Esophagus (tissue), 2 donors: ENCODE measurements at regions not wholly inside any gene's neighbourhood (a gene's known extent, or its start where the extent isn't known, plus 50 kb on each side); places are given as distances from the start of the nearest gene placed in this dataset.

ENCODE experiments used
- H3K27ac ChIP-seq, 2 donors: one replicate each; pipeline ENCODE4 v1.5.1; 2013; ENCODE audit warnings: low read depth in 2 of 2, mild to moderate bottlenecking in 2 of 2, inconsistent platforms in 1 of 2, low read length in 1 of 2, moderate library complexity in 1 of 2
- H3K27me3 ChIP-seq, 2 donors: one replicate each; pipeline ENCODE4 v1.6.1; 2013; ENCODE audit warnings: low read length in 2 of 2, control low read depth in 1 of 2, mild to moderate bottlenecking in 1 of 2; ENCODE audit not compliant: insufficient read depth in 2 of 2, control insufficient read depth in 1 of 2
- H3K36me3 ChIP-seq, 2 donors: one replicate each; pipeline ENCODE4 v1.6.1; 2013; ENCODE audit warnings: low read length in 1 of 2; ENCODE audit not compliant: control insufficient read depth in 2 of 2, insufficient read depth in 2 of 2
- H3K4me1 ChIP-seq, 2 donors: one replicate each; pipeline ENCODE4 v1.6.1; 2013; ENCODE audit warnings: low read length in 1 of 2; ENCODE audit not compliant: control insufficient read depth in 2 of 2, insufficient read depth in 2 of 2
- H3K4me3 ChIP-seq, 2 donors: one replicate each; pipeline ENCODE4 v1.5.1; 2013; ENCODE audit warnings: low read length in 2 of 2, mild to moderate bottlenecking in 2 of 2, low read depth in 1 of 2, moderate library complexity in 1 of 2
- H3K9me3 ChIP-seq, 2 donors: one replicate each; pipeline ENCODE4 v1.6.1; 2013; ENCODE audit warnings: mild to moderate bottlenecking in 2 of 2, low read depth in 1 of 2, low read length in 1 of 2, moderate library complexity in 1 of 2; ENCODE audit not compliant: control insufficient read depth in 2 of 2, insufficient read depth in 1 of 2
- WGBS, 2 donors: extraction: QIAGEN DNeasy Blood & Tissue Kit; methylation state at CpG; one replicate each; pipeline ENCODE4 v1.1.7; 2013; 5-methylcytosine and 5-hydroxymethylcytosine counted together
- donor health status: healthy with polysubstance abuse.
- donor health status: Bipolar disorder and iron deficiency.

GRCh38 chr5:97797994-97798451 lies 615.0 kb upstream of the RIOK2 start:
- no peaks in the 10 kb centered on the region for H3K4me1 ChIP-seq
- 35 to 39% methylated on average over 1 of the region's 1 CpG for WGBS, 2 donors
- H3K27ac ChIP-seq: no peak overlapping the region
- H3K36me3 ChIP-seq: no peaks in the 10 kb centered on the region
- H3K9me3 ChIP-seq: no peaks in the 10 kb centered on the region
- H3K4me3 ChIP-seq: no peak overlapping the region
- H3K27me3 ChIP-seq: no peaks in the 10 kb centered on the region

GRCh38 chr5:97801461-97801860 lies 618.4 kb upstream of the RIOK2 start:
- Histone ChIP-seq H3K27me3 (no peaks in the 10 kb centered on the region), H3K27ac (no peak overlapping the region), H3K4me1 (no peaks in the 10 kb centered on the region), H3K9me3 (no peaks in the 10 kb centered on the region), H3K4me3 (no peak overlapping the region), H3K36me3 (no peaks in the 10 kb centered on the region)

GRCh38 chr5:97820138-97820537 lies 637.1 kb upstream of the RIOK2 start:
- Histone ChIP-seq H3K4me3 (no peak overlapping the region), H3K27me3 (no peaks in the 10 kb centered on the region), H3K4me1 (no peaks in the 10 kb centered on the region), H3K27ac (no peak overlapping the region), H3K9me3 (peaks cover 3 to 4% of the 10 kb centered on the region in 2 donors), H3K36me3 (no peaks in the 10 kb centered on the region)
- WGBS, 2 donors: 85 to 87% methylated on average over 2 of the region's 2 CpGs

- no peaks in the 10 kb centered on the region for H3K36me3 ChIP-seq
- 54 to 55% methylated on average over 2 of the region's 2 CpGs for WGBS, 2 donors
- no peaks in the 10 kb centered on the region for H3K9me3 ChIP-seq
- no peak overlapping the region for H3K4me3 ChIP-seq
- no peaks in the 10 kb centered on the region for H3K4me1 ChIP-seq
- no peak overlapping the region for H3K27ac ChIP-seq
- no peaks in the 10 kb centered on the region for H3K27me3 ChIP-seq
These were observed 649.7 kb upstream of the RIOK2 start for GRCh38 chr5:97832645-97833296.

DNA sequence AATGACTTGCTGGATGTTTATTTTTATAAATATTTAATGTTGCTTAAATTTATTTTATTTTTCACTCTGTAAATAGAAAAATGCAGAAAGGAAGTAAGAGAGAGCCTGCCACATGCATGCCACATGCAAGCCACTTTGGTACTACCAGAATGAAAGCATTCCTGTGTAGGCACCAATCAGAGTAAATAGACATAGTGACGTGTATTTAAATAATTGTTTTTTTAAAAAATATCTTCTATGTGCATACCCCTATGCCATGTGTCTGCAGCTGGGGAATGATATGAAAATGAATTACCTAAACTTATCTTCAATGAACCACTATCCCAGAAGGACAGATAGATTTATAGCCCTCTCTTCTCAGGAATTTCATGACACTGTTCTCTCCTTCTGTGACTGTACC lies 651.5 kb upstream of the RIOK2 start:
- Histone ChIP-seq H3K4me3 (no peak overlapping the region), H3K27ac (no peak overlapping the region), H3K4me1 (no peaks in the 10 kb centered on the region), H3K9me3 (no peaks in the 10 kb centered on the region), H3K27me3 (no peaks in the 10 kb centered on the region), H3K36me3 (no peaks in the 10 kb centered on the region)
- 79% methylated on average over 1 of the region's 1 CpG for WGBS, 2 donors

DNA sequence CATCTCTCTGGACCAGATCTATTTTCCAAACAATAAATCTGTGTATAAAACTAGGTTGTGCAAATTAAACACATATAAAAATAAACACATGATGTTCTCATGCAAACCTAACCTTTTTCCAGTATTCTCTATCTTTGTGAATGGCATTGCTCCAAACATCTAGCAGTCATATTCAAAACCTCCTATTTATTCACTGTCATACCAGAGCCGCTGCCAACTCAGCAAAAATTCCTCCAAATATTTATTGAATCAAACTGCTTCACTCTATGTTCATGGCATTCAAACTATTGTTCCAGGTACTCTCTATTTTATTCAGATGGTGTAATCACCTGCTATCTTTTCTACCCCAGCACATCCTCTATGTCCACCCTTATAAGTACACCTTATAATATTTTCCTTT lies 652.1 kb upstream of the RIOK2 start:
- no peaks in the 10 kb centered on the region for H3K4me1 ChIP-seq
- no peaks in the 10 kb centered on the region for H3K36me3 ChIP-seq

GRCh38 chr5:97836816-97837215 lies 653.8 kb upstream of the RIOK2 start:
- Histone ChIP-seq H3K27me3 (no peaks in the 10 kb centered on the region), H3K9me3 (no peaks in the 10 kb centered on the region), H3K36me3 (no peaks in the 10 kb centered on the region), H3K4me1 (no peaks in the 10 kb centered on the region), H3K4me3 (no peak overlapping the region), H3K27ac (no peak overlapping the region)
- WGBS, 2 donors: 86 to 88% methylated on average over 4 of the region's 4 CpGs

More for the DNA sequence above, 652.1 kb upstream of the RIOK2 start:
- no peaks in the 10 kb centered on the region for H3K9me3 ChIP-seq
- H3K27me3 ChIP-seq: no peaks in the 10 kb centered on the region
- H3K27ac ChIP-seq: no peak overlapping the region
- H3K4me3 ChIP-seq: no peak overlapping the region
- 79 to 94% methylated on average over 1 of the region's 1 CpG for WGBS, 2 donors

GRCh38 chr5:97838214-97838613 lies 655.2 kb upstream of the RIOK2 start:
- H3K4me1 ChIP-seq: no peaks in the 10 kb centered on the region
- 3% methylated on average over 1 of the region's 1 CpG for WGBS, 2 donors
- H3K27me3 ChIP-seq: no peaks in the 10 kb centered on the region
- H3K36me3 ChIP-seq: no peaks in the 10 kb centered on the region
- H3K27ac ChIP-seq: no peak overlapping the region
- H3K4me3 ChIP-seq: no peak overlapping the region
- H3K9me3 ChIP-seq: no peaks in the 10 kb centered on the region

DNA sequence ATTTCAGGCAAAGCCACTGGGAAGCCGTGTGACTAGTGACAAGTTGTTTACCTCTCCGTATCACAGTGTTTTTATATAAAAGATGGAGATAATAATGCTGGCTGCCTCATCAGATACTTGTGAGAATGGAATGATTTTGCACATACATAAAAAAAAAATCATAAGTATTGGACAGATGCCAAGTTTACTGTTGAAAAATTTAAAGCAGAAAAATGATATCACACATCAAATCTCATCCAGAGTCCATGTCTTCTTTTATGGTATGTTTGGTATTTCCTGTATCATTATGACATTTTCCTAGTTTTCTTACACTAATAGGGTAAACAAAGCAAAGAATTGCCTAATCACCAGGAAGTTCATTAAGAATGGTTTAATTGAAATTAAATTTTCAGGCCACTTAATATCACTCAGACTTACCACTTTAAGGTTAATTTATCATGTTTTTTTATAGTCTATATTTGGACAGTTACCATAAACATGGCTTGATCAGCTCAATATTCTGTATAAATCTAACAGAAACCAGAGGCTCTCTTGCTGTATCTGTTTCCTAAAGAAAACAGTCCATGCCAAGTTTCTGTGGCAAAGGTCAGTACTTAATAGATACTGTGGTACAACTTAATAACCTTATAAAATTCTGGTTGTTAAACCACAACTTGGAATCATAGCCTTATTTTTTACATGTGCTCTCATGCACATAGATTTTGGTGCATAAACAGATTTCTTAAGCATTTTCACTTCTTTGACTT lies 656.5 kb upstream of the RIOK2 start:
- Histone ChIP-seq H3K27me3 (no peaks in the 10 kb centered on the region), H3K27ac (no peak overlapping the region), H3K36me3 (no peaks in the 10 kb centered on the region), H3K4me3 (no peak overlapping the region), H3K9me3 (no peaks in the 10 kb centered on the region), H3K4me1 (no peaks in the 10 kb centered on the region)
- 74 to 84% methylated on average over 2 of the region's 2 CpGs for WGBS, 2 donors

DNA sequence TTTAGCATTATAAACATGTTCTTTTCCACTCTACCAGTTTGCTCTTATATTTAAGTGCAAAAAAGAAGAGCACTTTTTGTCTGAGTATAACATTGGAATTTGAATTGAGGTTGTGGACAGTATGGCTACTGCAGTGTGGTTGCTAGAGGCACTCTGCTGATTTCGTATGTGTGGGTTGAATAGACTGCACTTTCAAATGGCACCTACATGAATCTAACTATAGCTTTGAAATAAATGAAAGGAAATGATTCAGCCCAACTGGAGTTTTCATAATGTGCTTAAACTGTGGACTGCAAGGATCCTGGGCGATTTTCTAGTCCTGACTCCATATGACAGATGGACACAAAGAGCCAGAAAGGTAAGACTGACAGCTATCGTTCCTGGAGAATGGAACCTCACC lies 657.6 kb upstream of the RIOK2 start:
- H3K27me3 ChIP-seq: no peaks in the 10 kb centered on the region
- no peak overlapping the region for H3K4me3 ChIP-seq
- no peaks in the 10 kb centered on the region for H3K4me1 ChIP-seq
- no peaks in the 10 kb centered on the region for H3K36me3 ChIP-seq
- 77 to 86% methylated on average over 3 of the region's 3 CpGs for WGBS, 2 donors
- H3K27ac ChIP-seq: no peak overlapping the region
- H3K9me3 ChIP-seq: no peaks in the 10 kb centered on the region
